DND-41 (cell line): ENCODE measurements at regions not wholly inside any gene's neighbourhood (a gene's known extent, or its start where the extent isn't known, plus 50 kb on each side); places are given as distances from the start of the nearest gene placed in this dataset.

Experiments used
- EZH2 ChIP-seq: IDR thresholded peaks from 3 replicates; pipeline ENCODE4 v1.6.1; 2012; ENCODE audit warnings: borderline replicate concordance, low read depth, mild to moderate bottlenecking, moderate library complexity, low read length, inconsistent platforms; ENCODE audit not compliant: severe bottlenecking
- TF ChIP-seq, protein P1 (sequence below): IDR thresholded peaks from 2 replicates; pipeline ENCODE4 v1.5.1; 2012; ENCODE audit warnings: borderline replicate concordance, low read length, moderate library complexity, mild to moderate bottlenecking; ENCODE audit not compliant: poor library complexity, severe bottlenecking; ENCODE audit errors: extremely low read depth

DNA sequence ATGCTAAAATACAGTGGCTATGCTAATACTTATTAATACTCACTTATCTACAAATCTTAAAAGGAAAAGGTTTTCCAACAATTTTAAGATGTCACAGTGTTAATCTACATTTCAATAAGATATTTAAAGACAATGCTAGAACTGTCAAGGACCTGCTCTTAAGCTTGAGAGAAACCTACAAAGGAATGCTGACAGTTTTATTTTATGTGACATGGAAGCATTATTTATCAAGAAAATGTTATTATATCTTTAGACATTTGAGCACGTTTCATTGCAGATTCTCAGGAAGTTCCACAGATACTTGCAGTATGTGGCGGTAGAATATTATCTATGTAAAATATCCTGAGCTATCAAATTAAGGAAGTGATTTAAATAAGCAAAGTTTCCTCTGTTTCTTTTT is 1255.7 kb upstream of the ZEB2 start:
- TF ChIP-seq EZH2, result no peak
- TF ChIP-seq, protein P1, sequence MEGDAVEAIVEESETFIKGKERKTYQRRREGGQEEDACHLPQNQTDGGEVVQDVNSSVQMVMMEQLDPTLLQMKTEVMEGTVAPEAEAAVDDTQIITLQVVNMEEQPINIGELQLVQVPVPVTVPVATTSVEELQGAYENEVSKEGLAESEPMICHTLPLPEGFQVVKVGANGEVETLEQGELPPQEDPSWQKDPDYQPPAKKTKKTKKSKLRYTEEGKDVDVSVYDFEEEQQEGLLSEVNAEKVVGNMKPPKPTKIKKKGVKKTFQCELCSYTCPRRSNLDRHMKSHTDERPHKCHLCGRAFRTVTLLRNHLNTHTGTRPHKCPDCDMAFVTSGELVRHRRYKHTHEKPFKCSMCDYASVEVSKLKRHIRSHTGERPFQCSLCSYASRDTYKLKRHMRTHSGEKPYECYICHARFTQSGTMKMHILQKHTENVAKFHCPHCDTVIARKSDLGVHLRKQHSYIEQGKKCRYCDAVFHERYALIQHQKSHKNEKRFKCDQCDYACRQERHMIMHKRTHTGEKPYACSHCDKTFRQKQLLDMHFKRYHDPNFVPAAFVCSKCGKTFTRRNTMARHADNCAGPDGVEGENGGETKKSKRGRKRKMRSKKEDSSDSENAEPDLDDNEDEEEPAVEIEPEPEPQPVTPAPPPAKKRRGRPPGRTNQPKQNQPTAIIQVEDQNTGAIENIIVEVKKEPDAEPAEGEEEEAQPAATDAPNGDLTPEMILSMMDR, result no peak
